SK-N-SH (cell line): ENCODE measurements at regions not wholly inside any gene's neighbourhood (a gene's known extent, or its start where the extent isn't known, plus 50 kb on each side); places are given as distances from the start of the nearest gene placed in this dataset.

Experiments used
- CTCF ChIA-PET: fragments of 300-600, 350-600 bp; formaldehyde crosslinking; extraction: SDS; loops from one replicate; lab custom pipeline; 2021; lab: Yijun Ruan, JAX
- POLR2A ChIA-PET: fragments of 350-600 bp; sonication (Branson Sonifier 250); formaldehyde crosslinking; extraction: SDS; loops from one replicate; lab custom pipeline; 2020; ENCODE audit warnings: antibody characterized with exemption, inconsistent platforms; lab: Yijun Ruan, JAX
- DNase-seq: peaks from one replicate; pipeline ENCODE4 v3.0.0; 2012
- H2AFZ ChIP-seq: fragments of 200-600 bp; sonication (generic); 2 replicates; pipeline ENCODE4 v1.8.1; 2016; ENCODE audit warnings: antibody characterized with exemption, mild to moderate bottlenecking, low read depth
- H3F3A ChIP-seq: fragments of 200-600 bp; sonication (generic); replicated peaks from 2 replicates; pipeline ENCODE3; 2016; ENCODE audit warnings: antibody characterized with exemption, mild to moderate bottlenecking; ENCODE audit not compliant: insufficient read depth
- H3K27ac ChIP-seq, 2 experiments: fragments of 200-500 bp in 1 of 2; fragments of 200-600 bp in 1 of 2; sonication (Bioruptor generic) in 1 of 2; sonication (generic), shearing (Covaris generic) in 1 of 2; 2 replicates each; pipeline versions ENCODE4 v1.5.1 to v1.6.1; 2014 to 2016; ENCODE audit warnings: low read depth in 2 of 2, inconsistent platforms in 1 of 2, low read length in 1 of 2, mild to moderate bottlenecking in 1 of 2, mixed read lengths in 1 of 2
- H3K27me3 ChIP-seq: fragments of 200-600 bp; sonication (generic), shearing (Covaris generic); 2 replicates; pipeline ENCODE4 v1.6.1; 2016; ENCODE audit warnings: mixed run types; ENCODE audit not compliant: insufficient read depth
- H3K36me3 ChIP-seq, 2 experiments: fragments of 200-500 bp in 1 of 2; fragments of 200-600 bp in 1 of 2; sonication (Bioruptor generic) in 1 of 2; sonication (generic) in 1 of 2; replicated peaks in 1 of 2; 2 replicates each; pipeline versions ENCODE3 to v1.5.1; 2014 to 2016; ENCODE audit warnings: low read length in 1 of 2, mild to moderate bottlenecking in 1 of 2; ENCODE audit not compliant: insufficient read depth in 2 of 2, control insufficient read depth in 1 of 2
- H3K4me1 ChIP-seq, 2 experiments: fragments of 200-500 bp in 1 of 2; fragments of 200-600 bp in 1 of 2; sonication (Bioruptor generic) in 1 of 2; sonication (generic), shearing (Covaris generic) in 1 of 2; 2 replicates each; pipeline versions ENCODE4 v1.5.1 to v1.6.1; 2014 to 2016; ENCODE audit warnings: low read depth in 1 of 2, low read length in 1 of 2, mixed run types in 1 of 2; ENCODE audit not compliant: insufficient read depth in 2 of 2, control insufficient read depth in 1 of 2
- H3K4me2 ChIP-seq: fragments of 200-600 bp; sonication (generic), shearing (Covaris generic); 2 replicates; pipeline ENCODE4 v1.6.1; 2017; ENCODE audit warnings: mixed run types
- H3K4me3 ChIP-seq, 2 experiments: fragments of 200-500 bp in 1 of 2; fragments of 200-600 bp in 1 of 2; sonication (Bioruptor generic) in 1 of 2; sonication (generic), shearing (Covaris generic) in 1 of 2; 2 replicates each; pipeline versions ENCODE4 v1.5.1 to v1.8.1; 2014 to 2016; ENCODE audit warnings: low read depth in 2 of 2, inconsistent platforms in 1 of 2, low read length in 1 of 2, mild to moderate bottlenecking in 1 of 2, mixed read lengths in 1 of 2, moderate library complexity in 1 of 2
- H3K79me2 ChIP-seq: fragments of 200-600 bp; sonication (generic); 2 replicates; pipeline ENCODE4 v1.8.1; 2017; ENCODE audit warnings: mild to moderate bottlenecking; ENCODE audit not compliant: insufficient read depth
- H3K9ac ChIP-seq: fragments of 200-600 bp; sonication (generic); 2 replicates; pipeline ENCODE4 v1.6.1; 2017; ENCODE audit warnings: mixed run types
- H3K9me2 ChIP-seq: fragments of 200-600 bp; sonication (generic); 2 replicates; pipeline ENCODE4 v1.6.1; 2017; ENCODE audit warnings: mixed run types
- H3K9me3 ChIP-seq: fragments of 200-600 bp; sonication (generic); 2 replicates; pipeline ENCODE4 v1.6.1; 2017; ENCODE audit warnings: mixed run types, mild to moderate bottlenecking, moderate library complexity
- H4K20me1 ChIP-seq: fragments of 200-600 bp; sonication (generic); 2 replicates; pipeline ENCODE4 v1.6.1; 2017; ENCODE audit warnings: mild to moderate bottlenecking, mixed run types; ENCODE audit not compliant: insufficient read depth
- EP300 ChIP-seq, 2 experiments: IDR thresholded peaks; 2 replicates each; pipeline versions ENCODE4 v1.4.0 to v1.6.1; 2012; ENCODE audit warnings: borderline replicate concordance in 1 of 2, low read depth in 1 of 2, low read length in 1 of 2
- EZH2phosphoT487 ChIP-seq: fragments of 200-600 bp; sonication (generic); IDR thresholded peaks from 2 replicates; pipeline ENCODE4 v1.6.1; 2017; ENCODE audit warnings: low read depth, mixed run types, mild to moderate bottlenecking, antibody characterized with exemption, moderate library complexity, borderline replicate concordance
- FOSL2 ChIP-seq: IDR thresholded peaks from 2 replicates; pipeline ENCODE4 v1.4.0; 2012; ENCODE audit warnings: low read depth, mild to moderate bottlenecking, moderate library complexity, borderline replicate concordance
- FOXM1 ChIP-seq: IDR thresholded peaks from 2 replicates; pipeline ENCODE4 v1.4.0; 2012; ENCODE audit warnings: low read depth, mild to moderate bottlenecking
- GATA2 ChIP-seq: sonication (generic); formaldehyde crosslinking; IDR thresholded peaks from 2 replicates; pipeline ENCODE4 v1.5.0; 2020; ENCODE audit warnings: mild to moderate bottlenecking, missing genetic modification reagents
- MXI1 ChIP-seq: IDR thresholded peaks from 2 replicates; pipeline ENCODE4 v1.6.1; 2012; ENCODE audit warnings: mild to moderate bottlenecking, low read depth, low read length, improper control_type of control experiment
- POLR2AphosphoS5 ChIP-seq: IDR thresholded peaks from 2 replicates; pipeline ENCODE4 v1.6.1; 2012; ENCODE audit warnings: low read depth, low read length
- RXRA ChIP-seq: IDR thresholded peaks from 2 replicates; pipeline ENCODE4 v1.4.0; 2012; ENCODE audit warnings: low read depth, mild to moderate bottlenecking, borderline replicate concordance
- SIN3A ChIP-seq: IDR thresholded peaks from 2 replicates; pipeline ENCODE4 v1.6.1; 2012; ENCODE audit warnings: low read depth, mild to moderate bottlenecking, low read length, moderate library complexity, borderline replicate concordance
- SMC3 ChIP-seq: IDR thresholded peaks from 2 replicates; pipeline ENCODE4 v1.6.1; 2012; ENCODE audit warnings: low read depth, low read length, improper control_type of control experiment
- TAF1 ChIP-seq: IDR thresholded peaks from 2 replicates; pipeline ENCODE4 v1.6.1; 2012; ENCODE audit warnings: low read depth, mild to moderate bottlenecking, low read length, moderate library complexity, borderline replicate concordance
- TCF12 ChIP-seq: IDR thresholded peaks from 2 replicates; pipeline ENCODE4 v1.4.0; 2012
- TEAD4 ChIP-seq: IDR thresholded peaks from 2 replicates; pipeline ENCODE4 v1.4.0; 2012; ENCODE audit warnings: mild to moderate bottlenecking, borderline replicate concordance; ENCODE audit not compliant: insufficient read depth
- YY1 ChIP-seq: IDR thresholded peaks from 2 replicates; pipeline ENCODE4 v1.4.0; 2012; ENCODE audit warnings: low read depth, mild to moderate bottlenecking
- WGBS: methylation state at CpG from one replicate; pipeline ENCODE4 v1.1.6; 2017; ENCODE audit warnings: low lambda C conversion rate; 5-methylcytosine and 5-hydroxymethylcytosine counted together
- TF ChIP-seq, protein P1 (sequence below): IDR thresholded peaks from 2 replicates; pipeline ENCODE4; 2012
- TF ChIP-seq, protein P2 (sequence below): IDR thresholded peaks from 2 replicates; pipeline ENCODE4 v1.4.0; 2012; ENCODE audit warnings: low read depth
- TF ChIP-seq, protein P3 (sequence below): fragments of 150-350 bp; IDR thresholded peaks from 2 replicates; pipeline ENCODE4 v1.6.1; 2017; ENCODE audit warnings: antibody characterized with exemption, low read length, low read depth, borderline replicate concordance

- Histone ChIP-seq H3K4me2 (no peak overlapping the region), H3K27me3 (no peaks in the 10 kb centered on the region), H2AFZ (no peak overlapping the region), H3K4me3 (no peak overlapping the region), H3K9me2 (no peaks in the 10 kb centered on the region), H3K27ac (no peak overlapping the region), H3K9ac (no peak overlapping the region), H3K9me3 (no peaks in the 10 kb centered on the region), H3K79me2 (no peaks in the 10 kb centered on the region), H4K20me1 (no peaks in the 10 kb centered on the region), H3F3A (no peaks in the 10 kb centered on the region), H3K36me3 (no peaks in the 10 kb centered on the region), H3K4me1 (no peaks in the 10 kb centered on the region)
- CTCF ChIA-PET, result no interaction called here
- POLR2A ChIA-PET, result no interaction called here
- no peak for TF ChIP-seq MXI1
- TF ChIP-seq, protein P1, sequence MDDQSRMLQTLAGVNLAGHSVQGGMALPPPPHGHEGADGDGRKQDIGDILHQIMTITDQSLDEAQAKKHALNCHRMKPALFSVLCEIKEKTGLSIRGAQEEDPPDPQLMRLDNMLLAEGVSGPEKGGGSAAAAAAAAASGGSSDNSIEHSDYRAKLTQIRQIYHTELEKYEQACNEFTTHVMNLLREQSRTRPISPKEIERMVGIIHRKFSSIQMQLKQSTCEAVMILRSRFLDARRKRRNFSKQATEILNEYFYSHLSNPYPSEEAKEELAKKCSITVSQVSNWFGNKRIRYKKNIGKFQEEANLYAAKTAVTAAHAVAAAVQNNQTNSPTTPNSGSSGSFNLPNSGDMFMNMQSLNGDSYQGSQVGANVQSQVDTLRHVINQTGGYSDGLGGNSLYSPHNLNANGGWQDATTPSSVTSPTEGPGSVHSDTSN, result no peak
- TF ChIP-seq TEAD4, result no peak
- no peak for TF ChIP-seq SMC3
- TF ChIP-seq FOXM1, result no peak
- TF ChIP-seq, protein P2, sequence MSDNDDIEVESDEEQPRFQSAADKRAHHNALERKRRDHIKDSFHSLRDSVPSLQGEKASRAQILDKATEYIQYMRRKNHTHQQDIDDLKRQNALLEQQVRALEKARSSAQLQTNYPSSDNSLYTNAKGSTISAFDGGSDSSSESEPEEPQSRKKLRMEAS, result no peak
- no peak for TF ChIP-seq TCF12
- no peak for DNase-seq
Measured at GRCh38 chr9:84604223-84604622, 65.3 kb upstream of the NTRK2 start.

DNA sequence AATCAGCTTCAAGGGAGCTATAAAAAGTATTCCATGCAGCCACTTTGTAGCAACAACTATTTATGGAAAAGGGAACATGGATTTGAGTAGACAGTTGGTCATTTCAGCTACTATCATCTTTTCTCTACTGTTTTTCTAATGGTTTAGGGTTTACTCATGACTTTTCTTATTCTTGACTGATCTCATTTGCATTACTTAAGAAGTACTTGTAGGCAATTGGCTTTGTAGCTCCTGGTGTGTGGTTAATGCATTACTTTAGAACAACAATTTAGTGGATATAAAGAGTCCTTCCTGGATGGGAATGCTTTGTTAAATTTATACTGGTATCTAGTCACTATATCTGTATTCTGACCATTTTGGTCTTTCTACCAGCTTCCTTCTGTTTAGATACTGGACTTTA is 59.8 kb upstream of the NTRK2 start:
- H2AFZ ChIP-seq, result no peak overlapping the region
- no peaks in the 10 kb centered on the region for H3K27me3 ChIP-seq
- H3K27ac ChIP-seq, result no peak overlapping the region
- no peak overlapping the region for H3K4me2 ChIP-seq
- no peak for DNase-seq
- CTCF ChIA-PET, result no interaction called here
- POLR2A ChIA-PET, result no interaction called here
- no peaks in the 10 kb centered on the region for H3K9me2 ChIP-seq
- no peak overlapping the region for H3K9ac ChIP-seq
- H3K79me2 ChIP-seq, result no peaks in the 10 kb centered on the region; the same call in 1 of the 2 replicates
- TF ChIP-seq RXRA, result no peak
- TF ChIP-seq FOSL2, result no peak
- TF ChIP-seq YY1, result no peak
- no peak for TF ChIP-seq POLR2AphosphoS5
- no peak for TF ChIP-seq FOXM1
- no peaks in the 10 kb centered on the region for H3K36me3 ChIP-seq
- peaks cover 0 to 5% of the 10 kb centered on the region in 2 experiments; a peak in 1 of 4 replicates for H3K4me1 ChIP-seq
- H3K9me3 ChIP-seq, result no peaks in the 10 kb centered on the region
- H3K4me3 ChIP-seq, result no peak overlapping the region
- H3F3A ChIP-seq, result no peaks in the 10 kb centered on the region
- no peaks in the 10 kb centered on the region for H4K20me1 ChIP-seq

DNA sequence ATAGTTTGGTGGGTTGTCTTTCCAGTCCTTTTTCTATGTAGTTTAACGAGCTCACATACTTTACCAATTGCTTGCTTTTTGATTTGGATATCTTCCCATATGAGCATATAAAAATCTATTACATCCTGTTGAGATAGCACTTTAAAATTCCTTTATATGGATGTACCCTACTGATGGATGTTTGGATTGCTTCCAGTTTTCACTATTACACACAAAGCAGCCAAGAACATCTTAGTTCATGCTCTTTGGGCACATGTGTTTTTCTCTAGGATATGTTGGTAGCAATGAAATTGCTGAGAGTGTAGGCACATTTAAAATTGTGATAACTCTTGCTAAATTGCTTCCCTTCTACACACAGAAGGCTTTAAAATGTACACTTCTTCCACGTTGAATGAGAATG is 56.1 kb upstream of the NTRK2 start:
- ChIA-PET CTCF (no interaction called here), POLR2A (no interaction called here)
- Histone ChIP-seq H3K27ac (no peak overlapping the region), H3K4me3 (no peak overlapping the region), H3K9ac (no peak overlapping the region), H3K9me2 (no peaks in the 10 kb centered on the region), H3F3A (no peaks in the 10 kb centered on the region), H3K4me2 (no peak overlapping the region), H3K79me2 (no peaks in the 10 kb centered on the region; the same call in 1 of the 2 replicates), H3K9me3 (no peaks in the 10 kb centered on the region), H2AFZ (no peak overlapping the region), H3K4me1 (peaks cover 0 to 21% of the 10 kb centered on the region in 2 experiments; a peak in 2 of 4 replicates), H4K20me1 (no peaks in the 10 kb centered on the region), H3K27me3 (no peaks in the 10 kb centered on the region), H3K36me3 (no peaks in the 10 kb centered on the region)
- TF ChIP-seq EP300 (IDR thresholded peaks at IDR 0.05; ENCODE audit: borderline replicate concordance in 1 of 2, low read depth in 1 of 2, low read length in 1 of 2), result no peak
- TF ChIP-seq, protein P3, sequence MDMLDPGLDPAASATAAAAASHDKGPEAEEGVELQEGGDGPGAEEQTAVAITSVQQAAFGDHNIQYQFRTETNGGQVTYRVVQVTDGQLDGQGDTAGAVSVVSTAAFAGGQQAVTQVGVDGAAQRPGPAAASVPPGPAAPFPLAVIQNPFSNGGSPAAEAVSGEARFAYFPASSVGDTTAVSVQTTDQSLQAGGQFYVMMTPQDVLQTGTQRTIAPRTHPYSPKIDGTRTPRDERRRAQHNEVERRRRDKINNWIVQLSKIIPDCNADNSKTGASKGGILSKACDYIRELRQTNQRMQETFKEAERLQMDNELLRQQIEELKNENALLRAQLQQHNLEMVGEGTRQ, result no peak
- TF ChIP-seq SIN3A, result no peak
- TF ChIP-seq TAF1, result no peak
- no peak for TF ChIP-seq EZH2phosphoT487
- TF ChIP-seq GATA2 (CRISPR knock-in tag), result no peak
- 9% methylated on average over 2 of the region's 2 CpGs for WGBS
- DNase-seq, result no peak
